ENCODE measurements at regions not wholly inside any gene's neighbourhood (a gene's known extent, or its start where the extent isn't known, plus 50 kb on each side); places are given as distances from the start of the nearest gene placed in this dataset.

GRCh38 chr19:33883859-33884519, 87.3 kb downstream of the KCTD15 start:
- H3K4me1 Mint-ChIP-seq (ENCODE audit: low read depth, unreplicated experiment), result peaks cover 5% of the 10 kb centered on the region
- peaks cover 12% of the 10 kb centered on the region for H3K27me3 Mint-ChIP-seq (ENCODE audit: low read depth, unreplicated experiment)
- no peaks in the 10 kb centered on the region for H3K79me2 ChIP-seq (ENCODE audit: insufficient read depth, low read length)
- no peaks in the 10 kb centered on the region for H3K27me3 ChIP-seq (ENCODE audit: insufficient read depth, low read length)
- H2AFZ ChIP-seq (ENCODE audit: low read depth, low read length), result peak overlapping the region; percentile 64
- H3K27ac Mint-ChIP-seq (ENCODE audit: unreplicated experiment), result peak overlapping the region; percentile 64
- peaks cover 2% of the 10 kb centered on the region for H3K9me3 Mint-ChIP-seq (ENCODE audit: unreplicated experiment)
- H3K36me3 ChIP-seq (ENCODE audit: insufficient read depth, low read length), result no peaks in the 10 kb centered on the region
- DNase-seq (ENCODE audit: low read depth) (no peak), FAIRE-seq (no peak)
- peak overlapping the region; percentile 61 for H3K4me2 ChIP-seq (ENCODE audit: low read length)
- H4K20me1 ChIP-seq (ENCODE audit: insufficient read depth, low read length), result no peaks in the 10 kb centered on the region
- no peak overlapping the region for H3K4me3 ChIP-seq (ENCODE audit: insufficient read depth, low read depth, low read length)
- H3K36me3 Mint-ChIP-seq (ENCODE audit: low read depth, unreplicated experiment), result no peaks in the 10 kb centered on the region
- no peak overlapping the region for H3K27ac ChIP-seq (ENCODE audit: low read depth, low read length)
- H3K4me1 ChIP-seq (ENCODE audit: insufficient read depth, low read length), result peaks cover 4% of the 10 kb centered on the region
- no peak for TF ChIP-seq EZH2 (IDR thresholded peaks at IDR 0.05; ENCODE audit: insufficient read depth, low read length)
- no peak for TF ChIP-seq CTCF (IDR thresholded peaks at IDR 0.05; ENCODE audit: insufficient read depth, low read depth, low read length)
- no peak overlapping the region for H3K9ac ChIP-seq (ENCODE audit: low read length)
- no peaks in the 10 kb centered on the region for H3K9me3 ChIP-seq (ENCODE audit: insufficient read depth, low read depth, low read length)
- no peak overlapping the region for H3K4me3 Mint-ChIP-seq (ENCODE audit: unreplicated experiment)

GRCh38 chr19:33885236-33885635, 88.6 kb downstream of the KCTD15 start:
- DNase-seq (ENCODE audit: low read depth), result no peak
- no peak overlapping the region for H2AFZ ChIP-seq (ENCODE audit: low read depth, low read length)
- Mint-ChIP-seq H3K27me3 (ENCODE audit: low read depth, unreplicated experiment) (peaks cover 12% of the 10 kb centered on the region), H3K4me3 (ENCODE audit: unreplicated experiment) (no peak overlapping the region), H3K27ac (ENCODE audit: unreplicated experiment) (no peak overlapping the region), H3K4me1 (ENCODE audit: low read depth, unreplicated experiment) (peaks cover 5% of the 10 kb centered on the region), H3K36me3 (ENCODE audit: low read depth, unreplicated experiment) (no peaks in the 10 kb centered on the region), H3K9me3 (ENCODE audit: unreplicated experiment) (peaks cover 7% of the 10 kb centered on the region)
- no peak overlapping the region for H3K27ac ChIP-seq (ENCODE audit: low read depth, low read length)
- no peak for FAIRE-seq
- peaks cover 4% of the 10 kb centered on the region for H3K4me1 ChIP-seq (ENCODE audit: insufficient read depth, low read length)
- no peak overlapping the region for H3K4me2 ChIP-seq (ENCODE audit: low read length)
- no peaks in the 10 kb centered on the region for H3K27me3 ChIP-seq (ENCODE audit: insufficient read depth, low read length)
- no peak for TF ChIP-seq EZH2 (IDR thresholded peaks at IDR 0.05; ENCODE audit: insufficient read depth, low read length)
- TF ChIP-seq CTCF (IDR thresholded peaks at IDR 0.05; ENCODE audit: insufficient read depth, low read depth, low read length), result no peak
- no peak overlapping the region for H3K4me3 ChIP-seq (ENCODE audit: insufficient read depth, low read depth, low read length)
- no peaks in the 10 kb centered on the region for H3K79me2 ChIP-seq (ENCODE audit: insufficient read depth, low read length)
- H3K9ac ChIP-seq (ENCODE audit: low read length), result no peak overlapping the region
- H4K20me1 ChIP-seq (ENCODE audit: insufficient read depth, low read length), result no peaks in the 10 kb centered on the region
- H3K9me3 ChIP-seq (ENCODE audit: insufficient read depth, low read depth, low read length), result no peaks in the 10 kb centered on the region
- H3K36me3 ChIP-seq (ENCODE audit: insufficient read depth, low read length), result no peaks in the 10 kb centered on the region

- H2AFZ ChIP-seq (ENCODE audit: low read depth, low read length), result no peak overlapping the region
Measured at GRCh38 chr19:33887891-33888290, 91.2 kb downstream of the KCTD15 start.

More at GRCh38 chr19:33887891-33888290, 91.2 kb downstream of the KCTD15 start:
- Mint-ChIP-seq H3K27ac (ENCODE audit: unreplicated experiment) (no peak overlapping the region), H3K9me3 (ENCODE audit: unreplicated experiment) (peaks cover 10% of the 10 kb centered on the region), H3K27me3 (ENCODE audit: low read depth, unreplicated experiment) (peaks cover 13% of the 10 kb centered on the region), H3K4me3 (ENCODE audit: unreplicated experiment) (no peak overlapping the region), H3K36me3 (ENCODE audit: low read depth, unreplicated experiment) (no peaks in the 10 kb centered on the region), H3K4me1 (ENCODE audit: low read depth, unreplicated experiment) (peaks cover 5% of the 10 kb centered on the region)
- no peaks in the 10 kb centered on the region for H3K27me3 ChIP-seq (ENCODE audit: insufficient read depth, low read length)
- no peaks in the 10 kb centered on the region for H4K20me1 ChIP-seq (ENCODE audit: insufficient read depth, low read length)
- H3K4me1 ChIP-seq (ENCODE audit: insufficient read depth, low read length), result peaks cover 4% of the 10 kb centered on the region
- H3K4me3 ChIP-seq (ENCODE audit: insufficient read depth, low read depth, low read length), result no peak overlapping the region
- H3K9ac ChIP-seq (ENCODE audit: low read length), result no peak overlapping the region
- DNase-seq (ENCODE audit: low read depth) (no peak), FAIRE-seq (no peak)
- no peak overlapping the region for H3K27ac ChIP-seq (ENCODE audit: low read depth, low read length)
- TF ChIP-seq CTCF (IDR thresholded peaks at IDR 0.05; ENCODE audit: insufficient read depth, low read depth, low read length) (no peak), EZH2 (IDR thresholded peaks at IDR 0.05; ENCODE audit: insufficient read depth, low read length) (no peak)
- H3K9me3 ChIP-seq (ENCODE audit: insufficient read depth, low read depth, low read length), result no peaks in the 10 kb centered on the region
- no peaks in the 10 kb centered on the region for H3K36me3 ChIP-seq (ENCODE audit: insufficient read depth, low read length)
- H3K79me2 ChIP-seq (ENCODE audit: insufficient read depth, low read length), result no peaks in the 10 kb centered on the region
- no peak overlapping the region for H3K4me2 ChIP-seq (ENCODE audit: low read length)

All from astrocyte (in vitro differentiated cells and primary cell).